HCT116 (cell line): ENCODE measurements at regions not wholly inside any gene's neighbourhood (a gene's known extent, or its start where the extent isn't known, plus 50 kb on each side); places are given as distances from the start of the nearest gene placed in this dataset.

ENCODE experiments used
- ATAC-seq: fragments of 200-7000 bp; cut with Tn5 transposase; 2 replicates; pipeline ENCODE4 v1.9.1; 2020; ENCODE audit warnings: mild to moderate bottlenecking, moderate library complexity
- BruUV-seq: library from RNA; stranded (reverse); fragments of 400-500 nt; replicated peaks from 2 replicates; lab custom pipeline; 2021; lab: Mats Ljungman, UMichigan
- CTCF ChIA-PET: fragments of 300-600 bp; sonication (Branson Sonifier 250); formaldehyde crosslinking; loops from one replicate; lab custom pipeline; 2021; ENCODE audit warnings: antibody characterized with exemption; lab: Charles Lee
- POLR2A ChIA-PET: fragments of 300-600, 350-600 bp; sonication (Branson Sonifier 250); formaldehyde crosslinking; loops from one replicate; lab custom pipeline; 2021; ENCODE audit warnings: antibody characterized with exemption; lab: Charles Lee
- RAD21 ChIA-PET, 2 experiments: fragments of 300-600 bp; sonication (Branson Sonifier 250); formaldehyde crosslinking; loops; one replicate each; lab custom pipeline; 2023; ENCODE audit warnings: low total read pairs in 2 of 2; ENCODE audit not compliant: uncharacterized antibody in 2 of 2, unreplicated experiment in 2 of 2, low non-redundant PET in 1 of 2; lab: Charles Lee
- DNase-seq: peaks from one replicate; pipeline ENCODE4 v3.0.0-alpha.2; 2010; ENCODE audit warnings: low read depth, low spot score
- H2AFZ ChIP-seq: fragments of 200-600 bp; shearing (Covaris generic), sonication (generic); 2 replicates; pipeline ENCODE4 v1.6.1; 2017; ENCODE audit warnings: low read depth, mixed run types, mixed read lengths, antibody characterized with exemption, low read length; ENCODE audit not compliant: poor library complexity, severe bottlenecking
- H3K27ac ChIP-seq: 2 replicates; pipeline ENCODE4 v1.5.1; 2012; ENCODE audit warnings: low read depth, low read length
- H3K27me3 ChIP-seq: fragments of 200-600 bp; sonication (generic); 2 replicates; pipeline ENCODE4 v1.6.1; 2016; ENCODE audit warnings: mixed run types, low read length, mixed read lengths; ENCODE audit not compliant: insufficient read depth
- H3K36me3 ChIP-seq, 2 experiments: fragments of 200-500 bp in 1 of 2; fragments of 200-600 bp in 1 of 2; sonication (Bioruptor generic) in 1 of 2; sonication (generic) in 1 of 2; 2 replicates each; pipeline versions ENCODE4 v1.5.1 to v1.6.1; 2014 to 2016; ENCODE audit warnings: low read length in 2 of 2, inconsistent platforms in 1 of 2, mixed read lengths in 1 of 2, mixed run types in 1 of 2; ENCODE audit not compliant: insufficient read depth in 2 of 2, control insufficient read depth in 1 of 2
- H3K4me1 ChIP-seq, 2 experiments: fragments of 200-600 bp in 1 of 2; sonication (generic) in 1 of 2; 2 replicates each; pipeline versions ENCODE4 v1.5.1 to v1.6.1; 2012 to 2017; ENCODE audit warnings: low read length in 2 of 2, inconsistent platforms in 1 of 2, mild to moderate bottlenecking in 1 of 2, mixed read lengths in 1 of 2, mixed run types in 1 of 2, moderate library complexity in 1 of 2; ENCODE audit not compliant: insufficient read depth in 2 of 2, control insufficient read depth in 1 of 2
- H3K4me2 ChIP-seq: fragments of 200-600 bp; sonication (generic); 2 replicates; pipeline ENCODE4 v1.6.1; 2017; ENCODE audit warnings: mixed run types, low read length, mixed read lengths
- H3K4me3 ChIP-seq, 2 experiments: fragments of 200-600 bp in 1 of 2; sonication (generic) in 1 of 2; replicated peaks in 1 of 2; 2 replicates each; pipeline ENCODE4 v1.5.1; 2011 to 2016; ENCODE audit warnings: low read length in 2 of 2, control low read depth in 1 of 2, low read depth in 1 of 2, mild to moderate bottlenecking in 1 of 2, mixed read lengths in 1 of 2, mixed run types in 1 of 2
- H3K79me2 ChIP-seq: fragments of 200-600 bp; sonication (generic); 2 replicates; pipeline ENCODE4 v1.6.1; 2017; ENCODE audit warnings: mild to moderate bottlenecking, mixed run types, low read length, moderate library complexity, mixed read lengths; ENCODE audit not compliant: insufficient read depth
- H3K9ac ChIP-seq: fragments of 200-600 bp; sonication (generic); 2 replicates; pipeline ENCODE4 v1.6.1; 2016; ENCODE audit warnings: low read length, mixed read lengths
- H3K9me2 ChIP-seq: fragments of 200-600 bp; sonication (generic), shearing (Covaris generic); 2 replicates; pipeline ENCODE4 v1.6.1; 2017; ENCODE audit warnings: mixed run types, mild to moderate bottlenecking, moderate library complexity; ENCODE audit not compliant: insufficient read depth
- H3K9me3 ChIP-seq, 2 experiments: fragments of 200-500 bp in 1 of 2; fragments of 200-600 bp in 1 of 2; sonication (Bioruptor generic) in 1 of 2; sonication (generic) in 1 of 2; 2 replicates each; pipeline ENCODE4 v1.6.1; 2014 to 2017; ENCODE audit warnings: low read length in 2 of 2, mixed read lengths in 2 of 2, inconsistent platforms in 1 of 2, low read depth in 1 of 2, mild to moderate bottlenecking in 1 of 2, mixed run types in 1 of 2, moderate library complexity in 1 of 2; ENCODE audit not compliant: control insufficient read depth in 1 of 2, insufficient read depth in 1 of 2
- H4K20me1 ChIP-seq: fragments of 200-600 bp; sonication (generic), shearing (Covaris generic); 2 replicates; pipeline ENCODE4 v1.6.1; 2017; ENCODE audit warnings: mixed run types, mild to moderate bottlenecking, moderate library complexity; ENCODE audit not compliant: insufficient read depth
- CEBPB ChIP-seq: IDR thresholded peaks from 2 replicates; pipeline ENCODE4 v1.6.1; 2012; ENCODE audit warnings: low read depth
- EGR1 ChIP-seq: IDR thresholded peaks from 2 replicates; pipeline ENCODE4 v1.6.1; 2012; ENCODE audit warnings: low read depth
- EZH2 ChIP-seq: fragments of 200-600 bp; sonication (generic); IDR thresholded peaks from 2 replicates; pipeline ENCODE4 v1.6.1; 2017; ENCODE audit warnings: antibody characterized with exemption, mixed run types
- JUND ChIP-seq: IDR thresholded peaks from 2 replicates; pipeline ENCODE4 v1.6.1; 2012
- POLR2A ChIP-seq: IDR thresholded peaks from 2 replicates; pipeline ENCODE4 v1.7.0; 2011; ENCODE audit warnings: borderline replicate concordance; ENCODE audit not compliant: insufficient read depth, insufficient read length; ENCODE audit errors: extremely low read depth
- RAD21 ChIP-seq: IDR thresholded peaks from 2 replicates; pipeline ENCODE4 v1.6.1; 2012; ENCODE audit warnings: low read depth, mild to moderate bottlenecking
- SIN3A ChIP-seq: IDR thresholded peaks from 2 replicates; pipeline ENCODE4 v1.6.1; 2012; ENCODE audit warnings: low read depth
- SRF ChIP-seq: IDR thresholded peaks from 2 replicates; pipeline ENCODE4 v1.6.1; 2012; ENCODE audit warnings: low read depth
- TCF7L2 ChIP-seq: IDR thresholded peaks from 2 replicates; pipeline ENCODE4 v1.7.0; 2011; ENCODE audit warnings: borderline replicate concordance, inconsistent platforms; ENCODE audit not compliant: insufficient read depth, insufficient read length; ENCODE audit errors: extremely low read depth
- YY1 ChIP-seq: IDR thresholded peaks from 2 replicates; pipeline ENCODE4 v1.6.1; 2011; ENCODE audit warnings: low read length, low read depth, moderate library complexity, mild to moderate bottlenecking; ENCODE audit not compliant: insufficient replicate concordance; ENCODE audit errors: extremely low read depth
- ZBTB33 ChIP-seq: IDR thresholded peaks from 2 replicates; pipeline ENCODE4 v1.6.1; 2011; ENCODE audit warnings: mild to moderate bottlenecking, low read length, moderate library complexity; ENCODE audit not compliant: insufficient replicate concordance; ENCODE audit errors: extremely low read depth
- ZFX ChIP-seq: fragments of 450-650 bp; IDR thresholded peaks from 2 replicates; pipeline ENCODE4 v1.6.1; 2017
- intact Hi-C: fragments of 100-400 bp; cut with micrococcal nuclease; formaldehyde crosslinking; loops from 2 replicates; pipeline ENCODE4 v1.10.0; 2022
- TF ChIP-seq, protein P1 (sequence below), 3 experiments: fragments of 200-600 bp in 1 of 3; sonication (generic) in 1 of 3; IDR thresholded peaks in 2 of 3; conservative IDR thresholded peaks in 1 of 3; 2 replicates each; pipeline ENCODE4 v1.5.1; 2012 to 2017; ENCODE audit warnings: low read depth in 2 of 3, low read length in 2 of 3, antibody characterized with exemption in 1 of 3, borderline replicate concordance in 1 of 3, control low read depth in 1 of 3, mild to moderate bottlenecking in 1 of 3, mixed read lengths in 1 of 3, mixed run types in 1 of 3, moderate library complexity in 1 of 3; ENCODE audit not compliant: insufficient read depth in 1 of 3

- CTCF ChIA-PET, result no interaction called here
- H4K20me1 ChIP-seq, result no peaks in the 10 kb centered on the region
- H3K9me3 ChIP-seq, result no peaks in the 10 kb centered on the region
- no peaks in the 10 kb centered on the region for H3K9me2 ChIP-seq
- no peak overlapping the region for H3K4me3 ChIP-seq
- TF ChIP-seq SRF (no peak), TCF7L2 (no peak), POLR2A (no peak), ZBTB33 (no peak), JUND (no peak), CEBPB (no peak), EGR1 (no peak), ZFX (no peak), SIN3A (no peak), RAD21 (no peak), YY1 (no peak), EZH2 (no peak)
- TF ChIP-seq, protein P1, sequence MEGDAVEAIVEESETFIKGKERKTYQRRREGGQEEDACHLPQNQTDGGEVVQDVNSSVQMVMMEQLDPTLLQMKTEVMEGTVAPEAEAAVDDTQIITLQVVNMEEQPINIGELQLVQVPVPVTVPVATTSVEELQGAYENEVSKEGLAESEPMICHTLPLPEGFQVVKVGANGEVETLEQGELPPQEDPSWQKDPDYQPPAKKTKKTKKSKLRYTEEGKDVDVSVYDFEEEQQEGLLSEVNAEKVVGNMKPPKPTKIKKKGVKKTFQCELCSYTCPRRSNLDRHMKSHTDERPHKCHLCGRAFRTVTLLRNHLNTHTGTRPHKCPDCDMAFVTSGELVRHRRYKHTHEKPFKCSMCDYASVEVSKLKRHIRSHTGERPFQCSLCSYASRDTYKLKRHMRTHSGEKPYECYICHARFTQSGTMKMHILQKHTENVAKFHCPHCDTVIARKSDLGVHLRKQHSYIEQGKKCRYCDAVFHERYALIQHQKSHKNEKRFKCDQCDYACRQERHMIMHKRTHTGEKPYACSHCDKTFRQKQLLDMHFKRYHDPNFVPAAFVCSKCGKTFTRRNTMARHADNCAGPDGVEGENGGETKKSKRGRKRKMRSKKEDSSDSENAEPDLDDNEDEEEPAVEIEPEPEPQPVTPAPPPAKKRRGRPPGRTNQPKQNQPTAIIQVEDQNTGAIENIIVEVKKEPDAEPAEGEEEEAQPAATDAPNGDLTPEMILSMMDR (IDR thresholded peaks at IDR 0.05 in 2 of 3, conservative IDR thresholded peaks at IDR 0.05 in 1 of 3; ENCODE audit: borderline replicate concordance in 1 of 3, insufficient read depth in 1 of 3, low read depth in 2 of 3, low read length in 2 of 3), result no peak
- TF ChIP-seq, all 23 proteins: peak for 0
- H3K79me2 ChIP-seq, result no peaks in the 10 kb centered on the region
- no peak overlapping the region for H3K9ac ChIP-seq
- H3K4me2 ChIP-seq, result peak overlapping the region; percentile 11; the same call in 1 of the 2 replicates
- no TSS peak for BruUV-seq
- POLR2A ChIA-PET, result no interaction called here
- intact Hi-C loops, result loop anchor here (10.0 kb wide), 1 partner anchor 83 kb away; no protein-coding TSS in a partner anchor
- H3K4me1 ChIP-seq, result peaks cover 0 to 42% of the 10 kb centered on the region in 2 experiments; a peak in 3 of 4 replicates
- DNase-seq (no peak), ATAC-seq (no peak)
- H3K36me3 ChIP-seq, result no peaks in the 10 kb centered on the region
- RAD21 ChIA-PET, result no interaction called here
- H2AFZ ChIP-seq, result no peak overlapping the region
- peaks cover 3% of the 10 kb centered on the region; the same call in 1 of the 2 replicates for H3K27me3 ChIP-seq
- no peak overlapping the region for H3K27ac ChIP-seq
Observed at GRCh38 chr20:22791877-22792525, 207.6 kb upstream of the FOXA2 start.
